RCC 7860 (cell line): ENCODE measurements at regions not wholly inside any gene's neighbourhood (a gene's known extent, or its start where the extent isn't known, plus 50 kb on each side); places are given as distances from the start of the nearest gene placed in this dataset.
"Not testable (repeated sequence)": the region's sequence is repeated elsewhere in the genome, so short reads cannot be mapped to it uniquely, and the experiment has no call there.

Source experiments
- DNase-seq: peaks from one replicate; pipeline ENCODE4 v3.0.0-alpha.2; 2015; ENCODE audit warnings: low spot score
- FAIRE-seq: peaks from 2 replicates; lab custom pipeline; 2012; peaks lifted over from hg19 to GRCh38; lab: Jason Lieb, UNC

DNA sequence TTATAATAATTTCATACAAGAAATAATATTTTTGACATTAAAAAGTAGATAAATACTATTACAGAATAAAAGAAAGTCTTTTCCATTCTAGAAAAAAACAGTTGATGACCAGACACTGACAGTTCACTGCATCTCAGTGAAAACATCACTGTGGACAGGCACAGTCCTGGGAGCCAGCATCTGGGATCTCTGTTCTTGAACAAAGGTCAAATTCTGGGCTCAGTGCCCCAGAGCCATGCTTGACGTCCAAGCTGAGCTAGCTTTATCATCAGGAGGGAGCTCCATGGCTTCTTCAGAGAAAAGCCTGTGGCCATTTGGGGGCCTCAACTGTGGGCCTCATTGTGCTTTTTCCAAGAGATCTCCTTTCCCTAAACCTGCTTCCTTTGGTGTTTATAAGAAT lies 86.1 kb upstream of the SRD5A2 start:
- no peak for FAIRE-seq
- DNase-seq = no peak

DNA sequence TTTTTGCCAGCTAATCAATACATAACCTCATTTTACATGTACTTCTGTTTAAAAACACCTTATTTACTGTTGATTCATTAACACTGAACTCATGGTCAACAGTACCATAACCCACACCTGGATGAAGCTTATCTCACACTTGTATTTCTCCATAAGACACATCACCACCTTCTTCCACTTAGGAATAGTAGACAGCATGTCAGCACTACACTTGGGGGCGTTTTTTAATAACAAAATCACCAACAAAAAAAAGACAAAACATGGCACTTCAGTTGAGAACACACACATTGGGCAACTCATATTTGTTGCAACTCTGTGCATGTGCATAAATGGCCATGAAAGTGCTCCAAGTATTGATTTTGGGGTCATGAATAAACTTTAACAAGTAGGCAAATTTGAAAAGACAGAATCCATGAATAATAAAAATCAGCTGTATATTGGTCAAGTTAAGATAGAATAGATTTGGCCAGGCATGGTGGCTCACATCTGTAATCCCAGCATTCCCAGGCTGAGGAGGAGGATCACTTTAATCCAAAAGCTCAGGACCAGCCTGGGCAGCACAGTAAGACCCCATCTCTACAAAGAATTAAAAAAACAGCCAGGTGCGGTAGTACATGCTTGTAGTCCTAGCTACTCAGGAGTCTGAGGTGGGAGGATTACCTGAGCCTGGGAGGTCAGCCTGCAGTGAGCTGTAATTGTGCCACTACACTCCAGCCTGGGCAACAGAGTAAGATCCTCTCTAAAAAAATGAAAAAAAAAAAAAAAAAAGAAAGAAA lies 84.4 kb upstream of the SRD5A2 start:
- FAIRE-seq = no peak
- no peak for DNase-seq

DNA sequence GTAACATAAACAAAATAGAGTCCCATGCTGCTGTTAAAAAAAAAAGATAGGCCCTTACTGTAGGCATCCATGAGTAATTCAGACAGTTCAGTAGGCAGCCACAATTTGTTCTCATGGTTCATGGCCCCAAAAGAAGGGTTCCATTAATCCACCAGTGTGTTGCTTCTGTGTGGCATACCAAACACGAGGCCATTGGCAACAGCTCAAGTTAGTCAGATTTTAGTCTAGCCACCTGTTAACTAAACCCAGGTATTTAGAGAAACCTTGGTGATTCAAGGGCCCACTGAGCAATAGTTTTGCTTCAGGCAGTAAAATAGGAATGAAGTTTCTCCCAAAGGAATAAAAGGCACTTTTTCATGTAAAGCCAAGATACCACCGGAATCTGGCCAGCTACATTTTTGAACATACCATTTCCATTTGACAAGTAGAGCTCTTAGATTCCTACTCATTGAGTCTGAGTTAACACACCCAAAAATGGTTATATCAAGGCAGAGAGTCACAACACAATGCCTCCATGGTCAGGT lies 80.1 kb upstream of the SRD5A2 start:
- DNase-seq = no peak

DNA sequence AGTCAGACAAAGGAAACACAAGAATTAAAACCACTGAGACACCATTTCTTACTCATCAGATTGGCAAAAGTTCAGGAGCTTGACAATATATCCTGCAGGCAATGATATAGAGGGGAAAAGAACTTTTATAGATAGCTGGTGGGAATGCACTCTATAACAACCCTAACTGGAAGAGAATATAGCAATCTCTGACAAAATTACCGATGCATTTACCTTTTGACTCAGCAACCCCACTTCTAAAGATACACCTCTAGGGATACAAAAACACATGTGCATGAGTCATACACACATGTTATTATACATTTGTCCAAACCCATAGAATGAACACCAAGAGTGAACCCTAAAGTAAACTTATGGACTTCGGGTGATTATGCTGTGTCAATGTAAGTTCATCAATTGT lies 79.4 kb upstream of the SRD5A2 start:
- FAIRE-seq (no peak), DNase-seq (no peak)

More for the DNA sequence above, 80.1 kb upstream of the SRD5A2 start:
- no peak for FAIRE-seq

DNA sequence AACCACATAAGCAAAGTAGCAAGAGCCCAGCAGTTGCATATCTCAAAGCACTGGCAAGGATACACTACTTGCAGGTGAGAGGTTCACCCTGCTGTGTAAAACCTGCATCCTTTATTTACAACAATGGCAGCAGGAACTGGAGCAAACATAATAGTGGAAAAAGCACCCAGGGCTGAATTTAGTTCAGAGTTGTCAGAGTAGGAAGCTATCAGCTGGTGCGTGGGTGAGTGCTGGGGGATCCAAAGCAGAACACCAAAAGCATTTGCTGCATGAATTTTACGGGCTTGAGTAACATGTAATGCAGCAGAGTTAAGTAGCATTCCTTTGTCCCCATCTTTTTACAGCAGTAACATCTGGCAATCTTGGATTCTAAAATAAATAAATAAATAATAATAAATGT lies 73.5 kb upstream of the SRD5A2 start:
- DNase-seq (no peak), FAIRE-seq (no peak)

DNA sequence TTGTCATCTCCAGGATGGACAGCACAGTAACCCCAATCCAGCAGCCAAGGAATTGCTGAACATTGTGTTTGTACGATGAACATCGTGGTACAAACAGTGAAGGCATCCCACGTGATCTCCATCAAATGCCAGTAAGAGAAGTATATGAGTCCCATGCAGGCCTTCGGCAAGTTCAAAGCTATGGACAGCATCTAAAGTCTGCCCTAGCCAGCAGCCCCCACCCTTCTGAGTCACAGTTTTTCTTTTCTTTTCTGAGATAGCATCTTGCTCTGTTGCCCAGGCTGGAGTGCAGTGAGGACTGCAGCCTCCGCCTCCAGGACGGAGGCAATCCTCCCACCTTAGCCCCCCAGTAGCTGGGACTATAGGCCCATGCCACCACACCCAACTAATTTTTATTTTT lies 71.0 kb upstream of the SRD5A2 start:
- no peak for DNase-seq
- FAIRE-seq = no peak

DNA sequence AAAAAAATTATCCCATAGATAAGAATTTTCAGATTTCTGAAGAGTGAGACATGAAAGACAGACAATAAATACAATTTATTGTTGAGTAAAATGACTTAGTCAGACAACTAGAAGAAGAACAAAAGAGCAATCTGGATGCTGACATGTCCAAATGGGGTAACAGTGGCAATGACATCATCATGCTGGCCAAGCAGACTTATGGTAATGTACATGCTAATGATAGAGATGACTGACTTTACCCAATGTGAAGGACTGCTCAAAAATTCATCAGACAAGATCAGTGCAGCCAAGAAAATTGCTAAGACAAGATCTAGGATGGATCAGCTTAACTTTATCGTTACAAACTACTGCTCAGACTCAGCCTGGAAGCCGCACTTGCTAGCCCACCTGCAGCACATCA lies 70.5 kb upstream of the SRD5A2 start:
- DNase-seq = no peak
- FAIRE-seq = no peak

DNA sequence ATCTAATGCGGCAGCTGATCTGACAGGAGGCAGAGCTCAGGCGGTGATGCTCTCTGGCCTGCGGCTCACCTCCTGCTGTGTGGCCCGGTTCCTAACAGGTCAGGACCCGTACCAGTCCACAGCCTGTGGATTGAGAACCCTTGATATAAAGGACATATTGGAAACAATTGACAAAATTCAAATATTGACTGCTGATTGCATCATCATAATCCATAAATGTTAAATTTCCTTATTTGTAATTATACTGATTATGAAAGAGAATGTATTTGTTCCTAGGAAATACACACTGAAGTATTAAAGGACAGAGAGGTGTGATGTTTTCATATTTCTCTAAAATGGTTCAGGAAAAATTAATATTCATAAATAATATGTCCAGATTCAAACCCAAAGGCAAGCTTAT lies 63.8 kb upstream of the SRD5A2 start:
- DNase-seq = no peak
- FAIRE-seq = no peak

DNA sequence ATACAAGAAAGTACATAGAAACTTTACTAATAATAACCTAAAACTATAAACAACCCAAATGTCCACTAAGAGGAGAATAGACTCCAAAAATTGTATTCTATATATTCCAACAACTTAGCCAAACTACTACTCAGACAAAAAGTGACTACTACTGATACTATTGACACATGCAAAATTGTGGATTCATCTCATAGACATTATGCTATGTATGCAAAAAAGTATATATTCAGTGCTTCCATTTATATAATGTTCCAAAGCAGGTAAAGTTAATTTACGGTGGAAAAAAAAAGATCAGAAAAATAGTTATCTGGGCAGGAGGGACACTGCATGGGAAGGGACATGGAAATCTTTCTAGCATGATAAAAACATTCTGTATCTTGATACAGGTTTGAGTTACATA lies 62.0 kb upstream of the SRD5A2 start:
- DNase-seq (no peak), FAIRE-seq (no peak)

DNA sequence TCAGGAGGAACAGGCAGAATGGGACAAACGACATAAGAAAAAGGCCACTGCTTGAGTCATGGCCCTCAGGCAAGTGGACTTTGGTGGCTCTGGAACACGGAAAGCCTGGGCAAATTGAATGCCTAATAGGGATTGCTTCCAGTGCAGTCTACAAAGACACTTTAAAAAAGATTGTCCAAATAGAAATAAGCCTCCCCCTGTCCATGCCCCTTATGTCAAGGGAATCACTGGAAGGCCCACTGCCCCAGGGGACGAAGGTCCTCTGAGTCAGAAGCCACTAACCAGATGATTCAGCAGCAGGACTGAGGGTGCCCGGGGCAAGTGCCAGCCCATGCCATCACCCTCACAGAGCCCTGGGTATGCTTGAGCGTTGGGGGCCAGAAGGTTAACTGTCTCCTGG lies 51.5 kb upstream of the SRD5A2 start:
- not testable (repeated sequence) for FAIRE-seq, DNase-seq
